ENCODE measurements at regions not wholly inside any gene's neighbourhood (a gene's known extent, or its start where the extent isn't known, plus 50 kb on each side); places are given as distances from the start of the nearest gene placed in this dataset.
A peak's percentile ranks its signal among the peaks of the same experiment; 100 is the strongest.

DNA sequence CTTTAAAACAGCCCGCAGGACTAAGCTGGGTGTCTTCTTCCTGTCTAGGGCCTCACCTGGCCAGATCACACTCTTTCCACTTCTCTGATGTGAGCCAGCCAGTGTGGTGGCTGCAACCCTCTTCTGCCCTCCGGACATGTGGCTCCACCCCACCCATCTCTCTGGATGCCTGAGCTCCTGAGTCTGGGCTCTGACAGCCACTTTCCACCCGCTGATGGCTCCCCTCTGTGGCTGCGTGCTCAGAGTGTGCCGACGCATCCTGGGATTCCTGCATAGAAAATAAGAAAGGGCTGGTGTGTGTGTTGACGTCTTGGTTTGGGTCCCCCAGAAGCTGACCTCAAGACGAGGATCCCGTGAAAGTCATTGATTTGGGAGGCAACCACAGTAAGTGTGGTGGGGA, 181.6 kb downstream of the URI1 start:
- no peak for DNase-seq (ENCODE audit: low read depth in 2 of 2)

DNA sequence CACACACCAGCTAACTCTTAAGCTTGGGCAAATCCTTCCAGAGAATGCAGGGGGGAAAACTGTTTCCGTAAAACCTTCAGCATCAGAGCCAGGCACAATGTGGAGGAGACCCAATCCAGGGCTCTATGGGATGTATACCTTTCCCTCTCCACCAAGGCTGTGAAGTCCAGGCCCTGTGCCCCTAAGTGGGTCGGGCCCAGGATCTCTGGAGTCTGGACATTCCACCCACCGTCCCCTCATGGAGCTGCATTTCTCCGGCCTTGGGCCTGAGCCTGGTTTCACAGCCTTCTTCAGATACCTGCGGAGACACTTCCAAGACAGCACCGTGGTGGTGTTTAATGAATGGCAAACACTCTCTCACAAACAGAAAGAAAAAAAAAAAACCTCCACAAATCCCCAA, 186.2 kb downstream of the URI1 start:
- DNase-seq (ENCODE audit: low read depth in 2 of 2) = no peak

DNA sequence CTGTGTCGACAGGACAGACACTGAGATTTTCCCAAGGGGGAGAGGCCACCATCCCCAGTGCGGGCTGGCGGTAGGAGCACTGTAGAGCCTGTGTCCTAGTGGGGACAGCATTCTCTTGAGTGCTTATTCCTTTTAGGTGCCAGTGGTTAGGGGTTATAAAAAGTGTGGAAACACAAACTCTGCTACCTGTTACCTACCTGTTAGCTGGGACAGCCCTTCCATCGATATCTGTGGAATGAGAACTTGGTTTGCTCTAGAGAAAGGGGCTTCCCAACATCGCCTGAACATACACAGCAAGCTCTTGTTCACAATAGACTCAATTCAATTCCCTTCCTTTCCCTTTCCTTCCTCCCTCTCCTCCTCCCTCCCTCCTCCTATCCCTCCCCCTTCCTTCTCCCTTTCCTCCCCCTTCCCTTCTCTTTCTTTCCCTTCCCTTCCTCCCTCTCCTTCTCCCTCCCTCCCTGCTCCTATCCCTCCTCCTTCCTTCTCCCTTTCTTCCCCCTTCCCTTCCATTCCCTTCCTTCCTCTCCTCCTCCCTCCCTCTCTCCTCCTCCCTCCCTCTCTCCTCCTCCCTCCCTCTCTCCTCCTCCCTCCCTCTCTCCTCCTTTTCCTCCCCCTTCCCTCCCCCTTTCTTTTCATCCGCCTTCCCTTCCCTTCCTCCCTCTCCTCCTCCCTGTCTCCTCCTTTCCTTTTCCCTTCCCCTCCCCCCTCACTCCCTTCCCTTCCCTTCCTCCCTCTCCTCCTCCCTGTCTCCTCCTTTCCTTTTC, 188.5 kb downstream of the URI1 start:
- no peak for DNase-seq (ENCODE audit: low read depth in 2 of 2)

DNA sequence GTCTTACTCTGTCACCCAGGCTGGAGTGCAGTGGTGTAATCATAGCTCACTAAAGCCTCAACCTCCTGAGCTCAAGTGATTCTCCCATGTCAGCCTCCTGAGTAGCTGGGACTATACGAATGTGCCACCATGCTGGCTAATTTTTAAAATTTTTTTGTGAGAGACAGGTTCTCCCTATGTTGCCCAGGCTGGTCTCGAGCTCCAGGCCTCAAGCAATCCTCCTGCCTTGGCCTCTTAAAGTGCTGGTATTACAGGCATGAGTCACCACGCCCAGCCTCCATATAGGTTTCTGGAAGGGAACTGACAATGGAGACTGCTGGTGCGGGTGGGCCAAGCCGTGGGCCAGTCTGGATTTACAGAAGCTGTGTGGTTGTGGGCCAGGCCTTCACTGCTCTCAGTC, 189.2 kb downstream of the URI1 start:
- DNase-seq (ENCODE audit: low read depth in 2 of 2) = no peak

DNA sequence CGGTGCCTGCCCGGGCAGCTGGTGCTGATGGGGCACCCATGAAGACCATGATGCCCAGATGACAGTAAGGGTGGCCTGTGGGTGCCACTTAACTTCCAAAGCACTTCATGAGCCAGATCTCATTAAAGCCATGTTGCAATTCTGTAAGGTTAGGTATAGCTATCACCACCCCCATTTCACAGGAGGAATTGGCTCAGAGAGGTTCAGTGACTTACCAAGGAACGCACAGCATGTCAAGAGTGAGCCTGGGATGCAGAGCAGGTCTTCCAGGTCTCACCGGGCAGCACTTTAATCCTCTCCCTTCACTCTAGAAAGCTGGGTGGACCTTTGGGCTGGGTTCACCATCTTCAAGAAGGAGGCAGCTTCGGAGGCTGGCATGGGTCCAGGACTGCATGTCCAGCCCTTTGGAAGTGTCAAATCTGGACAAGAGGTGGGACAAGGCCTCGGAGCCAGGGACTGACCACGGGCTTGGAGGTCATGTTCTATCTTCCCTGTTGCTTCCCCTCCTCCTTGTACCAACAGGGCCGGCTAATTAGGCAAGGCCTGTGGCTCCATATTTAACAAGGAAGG, 189.8 kb downstream of the URI1 start:
- no peak for DNase-seq (ENCODE audit: low read depth in 2 of 2)

DNA sequence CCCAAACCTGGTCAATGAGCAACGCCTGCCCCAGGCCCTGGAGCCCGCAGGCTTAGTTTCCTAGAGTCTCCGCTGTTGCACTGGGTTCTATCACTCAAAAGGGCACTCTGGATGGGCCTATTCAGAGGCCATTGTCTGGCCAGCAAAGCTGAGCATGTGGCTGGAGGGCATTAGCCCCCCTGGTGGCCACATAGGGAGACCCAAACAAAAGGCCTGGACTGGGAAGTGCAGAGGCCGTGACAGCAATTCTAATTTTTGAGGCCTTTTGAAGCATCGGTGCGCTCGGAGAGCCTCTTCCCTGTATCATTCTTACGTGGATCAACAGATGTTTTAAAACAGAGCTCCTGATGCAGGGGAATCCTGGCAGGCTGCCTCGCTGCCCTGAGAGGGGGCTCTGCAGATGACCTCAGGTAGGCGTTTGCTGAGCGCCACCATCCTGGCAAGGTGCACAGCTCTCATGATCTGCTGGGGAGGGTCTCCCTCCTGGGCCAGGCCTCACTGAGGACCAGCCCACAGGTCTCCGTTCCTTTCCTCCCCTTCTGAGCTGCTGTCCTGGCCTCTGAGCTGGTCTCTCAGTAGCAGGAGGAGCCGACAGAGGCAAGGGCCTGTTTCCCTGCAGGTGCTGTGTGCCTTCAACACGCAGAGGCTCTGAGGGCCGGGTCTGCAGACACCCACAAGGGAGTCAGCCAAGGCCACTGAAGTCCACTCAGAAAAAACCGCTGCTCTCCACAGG, 190.5 kb downstream of the URI1 start:
- DNase-seq (ENCODE audit: low read depth in 2 of 2) = no peak

DNA sequence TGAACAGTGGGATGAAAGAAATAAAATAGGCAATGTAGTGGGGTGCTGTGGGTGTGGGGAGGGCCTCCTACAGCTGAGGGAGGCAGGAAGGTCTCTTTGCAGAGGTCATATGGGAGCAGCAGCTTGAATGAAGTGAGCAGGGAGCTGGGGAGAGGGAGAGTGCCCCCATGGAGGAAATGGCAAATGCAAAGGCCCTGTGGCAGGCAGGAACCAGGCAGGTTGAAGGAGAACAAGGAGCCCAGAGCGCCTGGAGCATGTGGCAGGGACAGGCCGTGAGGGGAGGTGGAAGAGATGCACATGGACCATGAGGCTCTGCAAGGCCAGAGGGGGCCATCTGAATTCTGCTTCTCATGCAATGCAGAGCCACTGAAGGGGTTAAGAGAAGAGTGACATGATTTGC, 191.8 kb downstream of the URI1 start:
- no peak for DNase-seq (ENCODE audit: low read depth in 2 of 2)

DNA sequence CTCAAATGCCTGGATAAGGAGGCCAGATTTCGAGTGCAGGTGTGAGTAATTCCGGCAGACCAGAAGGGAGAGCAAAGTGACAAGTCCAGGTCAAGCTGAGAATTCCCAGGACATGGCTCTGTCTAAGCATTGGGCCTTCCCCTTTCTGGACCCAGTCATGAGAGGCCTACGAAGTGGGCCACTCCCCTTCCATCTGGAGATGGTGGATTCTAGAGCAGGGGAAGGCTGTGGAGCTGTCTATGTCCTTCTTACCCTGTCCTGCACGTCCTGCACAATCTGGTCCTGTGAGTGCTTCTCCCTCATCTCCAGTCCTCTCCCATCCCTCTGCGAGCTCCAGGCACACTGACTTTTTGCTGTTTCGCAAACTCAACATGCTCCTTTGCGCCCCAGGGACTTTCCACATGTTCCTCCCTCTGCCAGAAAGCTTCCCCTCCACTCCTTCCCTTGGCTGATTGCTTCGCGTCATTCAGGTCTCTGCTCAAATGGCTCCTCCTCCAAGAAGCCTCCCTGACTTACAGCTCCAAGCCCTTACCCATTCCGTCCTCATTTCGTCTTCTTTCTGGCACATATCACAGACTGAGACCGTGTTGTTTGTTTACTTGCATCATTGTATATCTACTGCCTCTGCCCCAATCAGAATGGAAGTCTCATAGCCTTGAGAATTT, 193.2 kb downstream of the URI1 start:
- DNase-seq (ENCODE audit: low read depth in 2 of 2) = no peak

DNA sequence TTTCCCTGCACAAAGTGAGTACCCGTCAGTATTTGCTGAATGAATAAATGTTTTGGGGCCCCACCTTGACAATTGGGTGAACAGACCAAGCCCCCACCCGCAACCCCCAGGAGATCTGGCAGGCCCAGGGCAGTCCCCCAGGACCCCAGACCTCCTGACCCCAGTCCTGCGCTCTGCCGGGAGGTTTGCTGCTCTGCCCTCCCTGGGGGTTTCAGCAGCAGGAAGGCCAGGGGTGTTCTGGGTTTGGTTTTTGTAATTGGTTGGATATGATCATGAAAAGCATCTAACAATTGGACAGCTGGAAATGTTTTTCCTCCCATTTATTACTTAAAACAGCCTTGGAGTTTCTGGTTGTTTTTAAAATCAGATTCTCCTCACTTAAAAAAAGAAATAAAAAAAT, 193.8 kb downstream of the URI1 start:
- DNase-seq (ENCODE audit: low read depth in 2 of 2) = no peak

DNA sequence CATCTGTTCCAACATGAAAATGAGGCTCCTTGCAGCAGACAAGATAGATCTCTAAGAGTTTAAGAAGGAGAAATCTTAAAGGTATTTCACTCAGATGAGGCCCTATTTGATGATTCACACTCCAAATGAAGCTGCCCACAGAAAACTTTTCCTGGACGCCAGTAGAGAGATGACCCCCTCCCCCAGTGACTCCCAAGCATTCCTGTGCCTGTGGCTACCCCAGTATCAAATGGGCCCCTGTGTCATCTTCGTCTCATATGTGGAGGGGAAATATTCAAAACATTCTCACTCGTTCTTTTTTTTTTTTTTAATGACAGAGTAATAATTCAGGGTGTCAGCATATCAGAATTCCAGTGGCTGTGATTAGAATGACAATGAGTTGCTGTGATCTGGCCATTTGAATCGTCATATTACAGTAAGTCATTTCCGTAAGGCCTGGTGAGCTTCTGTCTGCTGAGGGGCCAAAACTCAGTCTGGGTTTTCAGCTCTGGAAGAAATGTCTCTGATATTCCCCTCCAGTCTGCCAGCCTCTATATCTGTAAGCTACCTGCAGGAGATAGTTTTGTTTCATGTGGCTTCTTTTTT, 194.7 kb downstream of the URI1 start:
- DNase-seq (ENCODE audit: low read depth in 2 of 2) = peak; percentile 42 to 48

DNA sequence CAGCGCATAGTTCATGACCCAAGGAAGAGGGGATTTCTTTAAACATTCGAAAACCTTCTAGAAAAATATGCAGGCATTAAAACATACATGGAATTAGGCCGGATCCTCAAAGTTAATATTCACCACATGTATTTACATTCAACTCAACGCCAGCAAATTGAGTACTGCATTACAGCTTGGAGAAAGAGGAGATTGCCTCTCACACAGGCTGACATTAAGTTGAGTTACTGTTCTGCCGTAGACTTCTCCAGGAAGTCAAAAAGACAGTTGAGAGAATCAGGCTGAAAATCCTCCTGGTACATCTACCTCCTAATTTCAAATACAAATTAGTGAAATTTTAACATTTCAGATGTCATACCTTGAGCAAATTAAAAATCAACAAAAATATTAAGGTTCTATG, 195.7 kb downstream of the URI1 start:
- DNase-seq (ENCODE audit: low read depth in 2 of 2) = no peak

DNA sequence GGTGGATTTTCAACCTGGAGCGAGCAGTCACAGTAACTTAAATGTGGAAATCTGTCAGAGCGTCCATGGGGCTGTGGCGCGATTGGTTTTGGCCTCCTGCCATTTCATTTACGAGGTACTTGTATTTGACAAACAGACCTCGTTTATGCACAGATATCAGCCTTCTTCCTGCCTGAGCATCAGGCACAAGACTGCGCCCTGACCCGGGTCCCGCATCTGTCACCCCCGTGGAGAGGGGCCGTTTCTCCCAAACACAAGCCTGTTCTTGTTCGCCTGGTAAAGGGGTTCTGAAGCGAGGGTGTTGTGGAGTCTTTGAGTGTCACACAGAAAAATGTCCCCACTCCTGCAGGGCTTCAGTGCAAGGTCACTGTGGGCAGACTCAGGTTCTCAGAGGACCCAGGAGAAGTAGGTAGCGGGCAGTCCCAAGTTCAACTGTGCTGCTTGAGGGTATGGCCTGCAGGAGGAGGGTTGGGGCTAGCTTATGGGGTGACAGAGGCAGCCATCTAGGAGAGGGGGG, 202.3 kb downstream of the URI1 start:
- no peak for DNase-seq (ENCODE audit: low read depth in 2 of 2)

DNA sequence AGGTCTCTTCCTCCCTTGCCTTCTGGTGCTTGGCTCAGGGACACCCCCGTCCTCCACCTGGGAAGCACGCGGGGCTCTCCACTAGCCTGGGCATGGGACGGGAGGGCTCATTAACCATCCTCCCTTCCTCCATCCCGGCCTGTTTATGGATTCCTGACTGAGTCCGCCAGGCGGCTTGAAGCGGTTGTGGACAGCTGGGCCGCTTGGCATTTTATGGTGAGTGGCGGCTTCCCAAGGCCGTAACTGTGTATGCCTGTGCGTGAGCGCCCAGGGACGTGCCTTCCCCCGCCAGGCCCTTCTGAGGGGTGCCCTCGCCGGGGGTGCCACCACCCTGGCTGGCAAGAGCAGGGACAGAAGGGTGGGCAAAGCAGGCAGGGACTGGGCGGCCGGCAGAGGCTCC, 202.8 kb downstream of the URI1 start:
- DNase-seq (ENCODE audit: low read depth in 2 of 2) = no peak

DNA sequence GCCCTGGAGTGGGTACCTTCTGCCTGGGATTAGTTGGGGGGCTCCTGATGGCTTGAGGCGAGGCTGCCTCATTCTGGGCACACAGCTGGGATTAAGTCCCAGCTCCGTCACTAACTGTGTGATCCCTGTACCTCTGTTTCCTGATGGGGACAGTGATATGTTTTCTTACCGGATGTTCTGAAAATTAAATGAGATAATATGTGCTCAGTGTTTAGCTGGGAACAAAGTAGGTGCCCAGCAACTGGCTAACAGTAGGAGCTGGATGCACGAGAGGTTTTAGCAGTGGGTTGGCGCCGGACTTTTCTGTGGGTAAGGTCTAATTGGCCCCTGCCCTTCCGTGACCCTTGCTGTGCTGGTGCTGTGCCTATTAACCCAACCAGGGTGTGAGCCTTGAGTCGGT, 203.4 kb downstream of the URI1 start:
- DNase-seq (ENCODE audit: low read depth in 2 of 2) = no peak

DNA sequence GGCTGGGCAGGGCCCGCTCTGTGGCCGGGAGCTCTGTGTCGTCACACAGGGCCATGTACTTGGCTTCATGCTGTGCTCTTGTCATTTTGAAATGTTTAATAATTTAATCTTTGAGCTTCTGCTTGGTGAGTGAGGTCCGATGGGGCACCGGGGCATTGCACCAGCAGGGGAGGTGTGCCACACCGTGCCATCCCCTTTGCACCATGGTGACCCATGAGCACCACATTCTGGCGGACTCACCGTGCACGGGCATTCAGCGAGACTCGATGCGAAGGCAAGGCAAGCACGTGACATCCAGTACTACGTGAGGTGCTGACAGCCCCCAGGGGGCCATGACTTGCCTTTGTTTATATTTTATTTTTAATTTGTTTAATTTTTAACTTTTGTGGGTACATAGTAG, 204.3 kb downstream of the URI1 start:
- DNase-seq (ENCODE audit: low read depth in 2 of 2) = no peak

DNA sequence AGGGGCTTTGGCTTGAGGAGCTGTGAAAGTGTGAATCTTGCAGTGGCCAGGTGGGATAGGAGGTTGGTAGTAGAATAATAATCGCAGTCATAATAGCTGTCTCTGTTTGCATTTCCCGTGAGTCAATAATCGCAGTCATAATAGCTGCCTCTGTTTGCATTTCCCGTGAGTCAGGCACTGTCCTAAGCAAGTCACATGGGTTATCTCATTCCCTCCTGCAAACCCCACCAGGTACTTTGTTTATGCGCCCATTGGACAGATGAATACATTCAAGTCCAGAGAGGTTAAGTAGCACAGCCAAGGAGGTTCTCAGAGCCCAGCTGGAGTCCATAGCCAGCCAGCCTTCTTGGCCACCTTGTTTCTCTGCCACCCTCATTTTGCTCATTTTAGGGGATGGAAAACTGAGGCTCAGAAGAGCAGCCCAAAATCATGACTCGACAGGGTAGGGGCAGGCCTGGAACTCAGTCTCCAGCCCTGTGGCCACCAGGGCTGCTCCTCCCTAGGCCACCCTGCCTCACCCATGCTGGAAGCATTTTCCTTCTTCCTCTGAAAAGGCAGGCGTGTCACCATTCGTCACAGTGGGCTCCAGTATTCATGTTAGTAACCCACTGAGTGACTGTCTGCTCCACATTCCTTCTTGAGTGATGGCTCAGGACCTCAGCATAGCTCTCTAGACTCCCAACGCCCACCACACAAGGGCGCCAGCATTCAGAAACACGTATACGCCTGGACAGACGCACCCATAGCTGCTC, 206.2 kb downstream of the URI1 start:
- DNase-seq (ENCODE audit: low read depth in 2 of 2) = no peak

DNA sequence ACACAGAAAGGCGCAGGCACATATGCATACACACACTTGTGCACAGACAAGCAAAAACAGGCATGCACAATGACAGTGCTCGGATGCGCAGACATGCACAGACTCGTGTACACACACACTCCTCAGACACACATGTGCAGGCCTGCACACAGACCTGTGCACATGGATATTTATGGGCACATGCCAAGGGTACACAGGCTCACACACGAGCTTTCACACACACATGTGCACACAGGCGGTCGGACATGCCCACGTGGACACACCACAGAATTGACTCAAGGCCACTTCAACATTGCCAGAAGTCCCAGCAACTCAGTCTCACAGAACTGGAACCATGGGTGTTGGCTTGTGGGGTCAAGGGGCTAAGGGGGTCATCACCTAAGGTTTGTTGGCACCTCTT, 206.8 kb downstream of the URI1 start:
- no peak for DNase-seq (ENCODE audit: low read depth in 2 of 2)

DNA sequence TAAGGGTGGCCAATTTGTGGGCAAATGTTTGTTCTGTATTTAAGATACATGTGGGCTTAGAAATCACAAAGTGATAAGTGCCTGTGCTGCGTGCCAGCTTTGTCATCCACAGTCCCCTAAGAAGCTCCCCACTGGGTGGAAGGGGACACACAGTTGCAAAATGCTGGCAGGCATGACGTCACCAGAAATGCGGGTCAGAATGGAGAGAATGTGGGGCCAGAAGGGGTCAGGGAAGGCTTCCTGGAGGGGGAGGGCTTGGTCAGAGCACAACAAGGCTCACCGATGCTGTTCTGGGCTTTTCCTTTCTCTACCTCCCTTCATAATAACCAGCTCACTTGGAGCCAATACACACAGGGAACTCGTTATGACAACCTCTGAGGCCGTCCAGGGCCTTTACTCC, 207.3 kb downstream of the URI1 start:
- no peak for DNase-seq (ENCODE audit: low read depth in 2 of 2)

DNA sequence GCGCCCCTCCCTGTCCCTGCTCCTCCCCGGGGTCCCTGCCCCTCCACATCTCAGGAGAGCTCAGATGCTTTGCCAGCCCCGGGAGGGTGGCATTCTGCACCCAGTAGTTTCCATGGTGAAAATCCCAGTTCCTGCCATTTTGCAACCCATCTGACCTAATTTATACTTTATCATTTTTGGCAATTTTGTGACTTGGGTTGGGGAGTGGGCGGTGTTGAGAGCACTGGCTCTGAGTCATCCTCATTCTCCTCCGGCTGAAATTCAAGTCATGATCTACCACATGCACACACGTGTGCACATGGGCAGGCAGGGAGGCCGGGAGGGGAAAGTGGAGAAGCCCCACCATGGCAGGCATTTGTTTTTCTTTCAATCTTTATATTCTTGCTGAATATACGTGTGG, 208.6 kb downstream of the URI1 start:
- no peak for DNase-seq (ENCODE audit: low read depth in 2 of 2)

DNA sequence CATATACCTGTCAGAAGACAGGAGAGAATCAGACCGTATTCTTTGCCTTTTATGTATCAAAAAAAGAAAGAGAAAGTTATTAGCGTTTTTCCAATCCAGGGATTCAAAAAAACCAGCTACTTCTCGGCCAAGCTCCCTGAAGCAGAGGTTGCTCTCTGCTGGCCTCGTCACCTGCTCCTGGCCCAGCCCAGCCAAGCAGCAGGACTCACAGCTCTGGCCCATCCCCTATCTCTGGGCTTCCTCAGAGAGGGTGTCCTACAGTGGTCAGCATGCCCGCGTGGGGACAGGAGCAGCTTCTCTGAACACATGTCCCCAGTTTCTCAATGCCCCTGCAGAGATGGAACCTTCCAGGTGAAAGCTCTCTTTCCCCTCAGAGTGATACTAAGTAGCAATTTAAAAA, 209.0 kb downstream of the URI1 start:
- DNase-seq (ENCODE audit: low read depth in 2 of 2) = no peak

DNA sequence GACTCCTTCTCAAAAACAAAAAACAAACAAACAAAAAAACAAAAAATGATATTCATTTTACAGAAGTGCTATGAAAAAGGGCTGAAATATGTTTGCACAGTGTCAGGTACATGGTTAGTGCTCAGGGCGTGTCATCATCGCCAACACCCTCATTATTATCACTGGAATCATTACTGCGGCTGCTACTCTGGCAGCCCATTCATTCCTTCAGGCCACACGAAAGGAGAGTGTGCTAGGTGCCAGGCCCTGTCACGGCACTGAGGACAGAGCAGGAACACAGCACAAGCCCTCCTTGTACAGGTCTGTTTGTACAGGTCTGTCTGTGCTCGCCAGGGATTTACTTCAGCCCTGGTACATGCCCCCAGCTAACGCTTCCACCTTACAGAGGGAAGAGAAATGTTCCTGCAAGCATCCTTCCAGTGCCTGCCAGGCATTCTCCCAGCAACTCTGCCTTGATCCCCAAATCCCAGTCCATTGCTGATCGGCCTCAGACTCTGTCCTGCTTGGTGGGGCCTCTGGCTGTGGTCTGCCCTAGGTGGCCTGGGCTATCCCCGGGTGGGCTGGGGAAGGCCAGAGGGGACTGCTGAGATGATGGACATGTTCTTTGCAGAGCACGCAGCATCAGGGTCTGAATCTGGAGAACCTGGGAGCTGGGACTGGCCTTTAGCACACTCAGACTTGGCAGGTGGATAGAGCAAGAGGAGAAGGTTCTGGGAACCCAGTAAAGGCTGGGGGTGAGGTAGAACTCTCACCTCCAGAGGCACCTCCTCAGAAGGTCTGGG, 210.7 kb downstream of the URI1 start:
- DNase-seq (ENCODE audit: low read depth in 2 of 2) = no peak

Data from fibroblast of skin of left quadriceps (primary cell).